HepG2 (cell line): ENCODE measurements at regions not wholly inside any gene's neighbourhood (a gene's known extent, or its start where the extent isn't known, plus 50 kb on each side); places are given as distances from the start of the nearest gene placed in this dataset.

Source experiments
- BCL6 ChIP-seq: IDR thresholded peaks from 2 replicates; pipeline ENCODE4 v1.6.1; 2016; ENCODE audit warnings: missing genetic modification reagents, missing compliant biosample characterization
- NR3C1 ChIP-seq: sonication (generic); formaldehyde crosslinking; IDR thresholded peaks from 2 replicates; pipeline ENCODE4 v1.4.0; 2020; ENCODE audit warnings: missing genetic modification reagents
- SOX13 ChIP-seq, 3 experiments: fragments of 450-650 bp in 1 of 3; sonication (generic) in 1 of 3; formaldehyde crosslinking in 1 of 3; IDR thresholded peaks in 2 of 3; conservative IDR thresholded peaks in 1 of 3; 2 replicates each; pipeline versions ENCODE4 v1.5.0 to v1.6.1; 2016 to 2020; ENCODE audit warnings: antibody characterized with exemption in 1 of 3, mild to moderate bottlenecking in 1 of 3, missing compliant biosample characterization in 1 of 3, missing genetic modification reagents in 1 of 3, moderate library complexity in 1 of 3
- U2AF1 ChIP-seq: fragments of 200-400 bp; formaldehyde crosslinking; optimal IDR thresholded peaks from 2 replicates; pipeline ENCODE3; 2017; ENCODE audit warnings: mild to moderate bottlenecking, low read depth, low read length
- ZFP82 ChIP-seq: sonication (generic); formaldehyde crosslinking; IDR thresholded peaks from 2 replicates; pipeline ENCODE4 v1.5.1; 2020; ENCODE audit warnings: mild to moderate bottlenecking, missing genetic modification reagents, borderline replicate concordance
- ZNF674 ChIP-seq: sonication (generic); formaldehyde crosslinking; IDR thresholded peaks from 2 replicates; pipeline ENCODE4 v1.5.0; 2020; ENCODE audit warnings: low read depth, mild to moderate bottlenecking, missing genetic modification reagents
- ZSCAN25 ChIP-seq: sonication (generic); formaldehyde crosslinking; IDR thresholded peaks from 2 replicates; pipeline ENCODE4 v1.8.0; 2022; ENCODE audit warnings: mild to moderate bottlenecking, missing genetic modification reagents
- TF ChIP-seq, protein P1 (sequence below), 2 experiments: sonication (generic) in 1 of 2; formaldehyde crosslinking in 1 of 2; IDR thresholded peaks; 2 replicates each; pipeline versions ENCODE4 v1.4.0 to v1.6.1; 2016 to 2020; ENCODE audit warnings: borderline replicate concordance in 1 of 2, low read depth in 1 of 2, mild to moderate bottlenecking in 1 of 2, missing genetic modification reagents in 1 of 2
- TF ChIP-seq, protein P2 (sequence below): IDR thresholded peaks from 2 replicates; pipeline ENCODE4 v1.6.1; 2012; ENCODE audit warnings: low read depth, low read length, improper control_type of control experiment

GRCh38 chr3:72001758-72002157 lies 216.8 kb upstream of the PROK2 start (continued):
- TF ChIP-seq, protein P1, sequence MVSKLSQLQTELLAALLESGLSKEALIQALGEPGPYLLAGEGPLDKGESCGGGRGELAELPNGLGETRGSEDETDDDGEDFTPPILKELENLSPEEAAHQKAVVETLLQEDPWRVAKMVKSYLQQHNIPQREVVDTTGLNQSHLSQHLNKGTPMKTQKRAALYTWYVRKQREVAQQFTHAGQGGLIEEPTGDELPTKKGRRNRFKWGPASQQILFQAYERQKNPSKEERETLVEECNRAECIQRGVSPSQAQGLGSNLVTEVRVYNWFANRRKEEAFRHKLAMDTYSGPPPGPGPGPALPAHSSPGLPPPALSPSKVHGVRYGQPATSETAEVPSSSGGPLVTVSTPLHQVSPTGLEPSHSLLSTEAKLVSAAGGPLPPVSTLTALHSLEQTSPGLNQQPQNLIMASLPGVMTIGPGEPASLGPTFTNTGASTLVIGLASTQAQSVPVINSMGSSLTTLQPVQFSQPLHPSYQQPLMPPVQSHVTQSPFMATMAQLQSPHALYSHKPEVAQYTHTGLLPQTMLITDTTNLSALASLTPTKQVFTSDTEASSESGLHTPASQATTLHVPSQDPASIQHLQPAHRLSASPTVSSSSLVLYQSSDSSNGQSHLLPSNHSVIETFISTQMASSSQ (IDR thresholded peaks at IDR 0.05; ENCODE audit: low read depth), result no peak
- TF ChIP-seq, protein P1 (CRISPR knock-in tag; IDR thresholded peaks at IDR 0.05; ENCODE audit: borderline replicate concordance), result no peak
- no peak for TF ChIP-seq SOX13 (IDR thresholded peaks at IDR 0.05)
- no peak for TF ChIP-seq SOX13 (CRISPR knock-in tag; conservative IDR thresholded peaks at IDR 0.05 in 1 of 2, IDR thresholded peaks at IDR 0.05 in 1 of 2)
- no peak for TF ChIP-seq ZSCAN25
- TF ChIP-seq, protein P2, sequence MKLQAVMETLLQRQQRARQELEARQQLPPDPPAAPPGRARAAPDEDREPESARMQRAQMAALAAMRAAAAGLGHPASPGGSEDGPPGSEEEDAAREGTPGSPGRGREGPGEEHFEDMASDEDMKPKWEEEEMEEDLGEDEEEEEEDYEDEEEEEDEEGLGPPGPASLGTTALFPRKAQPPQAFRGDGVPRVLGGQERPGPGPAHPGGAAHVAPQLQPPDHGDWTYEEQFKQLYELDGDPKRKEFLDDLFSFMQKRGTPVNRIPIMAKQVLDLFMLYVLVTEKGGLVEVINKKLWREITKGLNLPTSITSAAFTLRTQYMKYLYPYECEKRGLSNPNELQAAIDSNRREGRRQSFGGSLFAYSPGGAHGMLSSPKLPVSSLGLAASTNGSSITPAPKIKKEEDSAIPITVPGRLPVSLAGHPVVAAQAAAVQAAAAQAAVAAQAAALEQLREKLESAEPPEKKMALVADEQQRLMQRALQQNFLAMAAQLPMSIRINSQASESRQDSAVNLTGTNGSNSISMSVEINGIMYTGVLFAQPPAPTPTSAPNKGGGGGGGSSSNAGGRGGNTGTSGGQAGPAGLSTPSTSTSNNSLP, result no peak
- no peak for TF ChIP-seq U2AF1
- no peak for TF ChIP-seq BCL6 (CRISPR knock-in tag)
- no peak for TF ChIP-seq ZNF674 (CRISPR knock-in tag)
- TF ChIP-seq NR3C1 (CRISPR knock-in tag), result no peak
- no peak for TF ChIP-seq ZFP82
